Ascending aorta (tissue), 2 donors: ENCODE measurements at regions not wholly inside any gene's neighbourhood (a gene's known extent, or its start where the extent isn't known, plus 50 kb on each side); places are given as distances from the start of the nearest gene placed in this dataset.

Source experiments
- DNase-seq, 2 donors: peaks; one replicate each; pipeline ENCODE4 v3.0.0-alpha.2; 2019; ENCODE audit warnings: low spot score in 2 of 2
- H3K27ac ChIP-seq, 2 donors: fragments of 200-600 bp; sonication (generic); one replicate each; pipeline ENCODE4 v1.5.1; 2016 to 2017; ENCODE audit warnings: mild to moderate bottlenecking in 1 of 2
- H3K27me3 ChIP-seq: fragments of 200-600 bp; sonication (generic); one replicate; pipeline ENCODE4 v1.5.1; 2017
- H3K36me3 ChIP-seq, 2 donors: fragments of 200-600 bp; sonication (generic); one replicate each; pipeline ENCODE4 v1.5.1; 2016
- H3K4me1 ChIP-seq, 2 donors: fragments of 200-600 bp; sonication (generic); one replicate each; pipeline ENCODE4 v1.5.1; 2016 to 2017; ENCODE audit warnings: mild to moderate bottlenecking in 1 of 2
- H3K4me3 ChIP-seq, 2 donors: fragments of 200-600 bp; sonication (generic); one replicate each; pipeline ENCODE4 v1.5.1; 2016 to 2017; ENCODE audit warnings: mild to moderate bottlenecking in 1 of 2
- H3K9me3 ChIP-seq, 2 donors: fragments of 200-600 bp; sonication (generic); one replicate each; pipeline ENCODE4 v1.5.1; 2016
- CTCF ChIP-seq, 3 experiments: fragments of 200-600 bp in 2 of 3; fragments of 450-650 bp in 1 of 3; sonication (generic) in 2 of 3; IDR thresholded peaks; one replicate each; pipeline ENCODE4 v1.5.1; 2016 to 2019; ENCODE audit warnings: antibody characterized with exemption in 3 of 3, mild to moderate bottlenecking in 1 of 3, moderate library complexity in 1 of 3
- intact Hi-C: fragments of 100-400 bp; cut with DNase I; formaldehyde crosslinking; loops from one replicate; pipeline ENCODE4 v1.15.1; 2023

- no peaks in the 10 kb centered on the region for H3K4me1 ChIP-seq
- no peak for TF ChIP-seq CTCF (IDR thresholded peaks at IDR 0.05)
- H3K27me3 ChIP-seq: no peaks in the 10 kb centered on the region
- no peaks in the 10 kb centered on the region for H3K9me3 ChIP-seq
- no peaks in the 10 kb centered on the region for H3K36me3 ChIP-seq
- DNase-seq: no peak
- H3K4me3 ChIP-seq: no peak overlapping the region
- H3K27ac ChIP-seq: no peak overlapping the region
- intact Hi-C loops: no loop called here
Measured at GRCh38 chr21:32844653-32845436, 73.3 kb upstream of the PAXBP1 start.

GRCh38 chr21:32858628-32859027 is 87.1 kb upstream of the PAXBP1 start:
- no peak overlapping the region for H3K4me3 ChIP-seq
- no peaks in the 10 kb centered on the region for H3K9me3 ChIP-seq
- no peaks in the 10 kb centered on the region for H3K4me1 ChIP-seq
- no peak for TF ChIP-seq CTCF (IDR thresholded peaks at IDR 0.05)
- H3K36me3 ChIP-seq: no peaks in the 10 kb centered on the region
- intact Hi-C loops: no loop called here
- no peak overlapping the region for H3K27ac ChIP-seq
- no peak for DNase-seq
- no peaks in the 10 kb centered on the region for H3K27me3 ChIP-seq

- intact Hi-C loops: no loop called here
- TF ChIP-seq CTCF (IDR thresholded peaks at IDR 0.05): no peak
- Histone ChIP-seq H3K9me3 (no peaks in the 10 kb centered on the region), H3K4me1 (no peaks in the 10 kb centered on the region), H3K27ac (no peak overlapping the region), H3K4me3 (no peak overlapping the region), H3K27me3 (no peaks in the 10 kb centered on the region), H3K36me3 (no peaks in the 10 kb centered on the region)
- no peak for DNase-seq
Measured at GRCh38 chr21:32860399-32860798, 88.8 kb upstream of the PAXBP1 start.

- TF ChIP-seq CTCF (IDR thresholded peaks at IDR 0.05): no peak
- Histone ChIP-seq H3K9me3 (no peaks in the 10 kb centered on the region), H3K4me3 (no peak overlapping the region), H3K4me1 (no peaks in the 10 kb centered on the region), H3K27me3 (no peaks in the 10 kb centered on the region), H3K36me3 (no peaks in the 10 kb centered on the region), H3K27ac (no peak overlapping the region)
- intact Hi-C loops: no loop called here
- DNase-seq: no peak
Measured at GRCh38 chr21:32861866-32862265, 90.3 kb upstream of the PAXBP1 start.

- no peak overlapping the region for H3K4me3 ChIP-seq
- no peaks in the 10 kb centered on the region for H3K27me3 ChIP-seq
- DNase-seq: no peak
- intact Hi-C loops: no loop called here
- H3K4me1 ChIP-seq: no peaks in the 10 kb centered on the region
- H3K36me3 ChIP-seq: no peaks in the 10 kb centered on the region
- no peak overlapping the region for H3K27ac ChIP-seq
- H3K9me3 ChIP-seq: no peaks in the 10 kb centered on the region
- TF ChIP-seq CTCF (IDR thresholded peaks at IDR 0.05): no peak
Measured at GRCh38 chr21:32867597-32867996, 96.0 kb upstream of the PAXBP1 start.
